ENCODE measurements at regions not wholly inside any gene's neighbourhood (a gene's known extent, or its start where the extent isn't known, plus 50 kb on each side); places are given as distances from the start of the nearest gene placed in this dataset.
"Not testable (repeated sequence)": the region's sequence is repeated elsewhere in the genome, so short reads cannot be mapped to it uniquely, and the experiment has no call there.

DNA sequence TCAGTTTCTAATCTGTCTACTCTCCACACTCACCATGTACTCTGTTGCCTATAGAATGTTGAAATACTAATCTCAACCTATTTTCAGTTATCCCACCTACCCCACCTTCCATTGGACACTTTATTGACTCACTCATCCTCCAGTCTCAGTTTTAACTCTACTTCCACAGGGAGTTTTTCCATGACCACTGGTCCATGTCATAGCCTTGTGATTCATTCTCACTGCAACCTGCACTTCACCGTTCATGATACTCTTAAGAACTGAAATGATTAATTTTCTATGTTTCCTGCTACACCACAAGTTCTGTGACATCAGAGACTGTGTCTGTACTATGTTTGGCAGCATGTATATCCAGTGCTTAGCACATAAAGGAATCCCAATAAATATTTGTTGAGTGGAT is 122.8 kb upstream of the HSF2 start:
- DNase-seq (ENCODE audit: low spot score) = no peak
- Histone ChIP-seq H3K4me3 (ENCODE audit: low read depth in 1 of 3, low read length in 3 of 3) (no peak overlapping the region), H3K27ac (ENCODE audit: low read depth in 1 of 2, low read length in 2 of 2) (no peak overlapping the region), H3K27me3 (ENCODE audit: control insufficient read depth in 4 of 4, insufficient read depth in 4 of 4, low read length in 3 of 4) (no peaks in the 10 kb centered on the region), H3K36me3 (ENCODE audit: control insufficient read depth in 4 of 4, insufficient read depth in 3 of 4, low read depth in 1 of 4, low read length in 3 of 4) (no peaks in the 10 kb centered on the region), H3K9me3 (ENCODE audit: control insufficient read depth in 4 of 4, low read length in 3 of 4) (peaks cover 0 to 1% (median 0%) of the 10 kb centered on the region in 4 donors), H3K9ac (ENCODE audit: low read depth in 1 of 2, low read length in 2 of 2) (no peak overlapping the region), H3K4me1 (ENCODE audit: control insufficient read depth in 4 of 4, insufficient read depth in 4 of 4, low read length in 3 of 4) (no peaks in the 10 kb centered on the region)
- TF ChIP-seq TAF1 (conservative IDR thresholded peaks at IDR 0.05) = no peak
- TF ChIP-seq YY1 (IDR thresholded peaks at IDR 0.05) = no peak
- no peak for TF ChIP-seq RAD21 (IDR thresholded peaks at IDR 0.05)
- no peak for TF ChIP-seq FOXA1 (IDR thresholded peaks at IDR 0.05)
- 45% methylated on average over 1 of the region's 1 CpG for WGBS

DNA sequence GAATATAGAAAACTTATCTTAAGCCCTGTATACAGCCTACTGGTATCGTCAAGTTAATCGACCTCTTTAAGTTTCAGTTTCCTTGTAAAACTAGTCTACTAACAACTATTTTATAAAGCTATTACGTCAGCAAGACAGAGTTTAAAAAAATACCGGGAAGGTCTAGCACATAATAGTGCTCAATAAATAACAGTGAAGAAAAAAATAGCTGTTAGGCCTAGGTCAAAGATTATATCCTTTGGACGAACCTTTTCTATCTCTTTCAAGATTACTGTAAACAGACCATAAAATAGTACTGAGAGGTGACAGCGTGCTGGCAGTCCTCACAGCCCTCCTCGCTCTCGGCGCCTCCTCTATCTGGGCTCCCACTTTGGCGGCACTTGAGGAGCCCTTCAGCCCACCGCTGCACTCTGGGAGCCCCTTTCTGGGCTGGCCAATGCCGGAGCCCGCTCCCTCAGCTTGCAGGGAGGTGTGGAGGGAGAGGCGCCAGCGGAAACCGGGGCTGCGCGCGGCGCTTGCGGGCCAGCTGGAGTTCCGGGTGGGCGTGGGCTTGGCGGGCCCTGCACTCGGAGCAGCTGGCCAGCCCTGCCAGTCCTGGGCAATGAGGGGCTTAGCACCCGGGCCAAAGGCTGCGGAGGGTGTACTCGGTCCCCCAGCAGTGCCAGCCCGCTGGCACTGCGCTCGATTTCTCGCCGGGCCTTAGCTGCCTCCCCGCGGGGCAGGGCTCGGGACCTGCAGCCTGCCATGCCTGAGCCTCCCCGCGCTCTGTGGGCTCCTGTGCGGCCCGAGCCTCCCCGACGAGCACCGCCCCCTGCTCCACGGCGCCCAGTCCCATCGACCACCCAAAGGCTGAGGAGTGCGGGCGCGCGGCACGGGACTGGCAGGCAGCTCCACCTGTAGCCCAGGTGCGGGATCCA is 119.1 kb upstream of the HSF2 start:
- 91% methylated on average over 52 of the region's 52 CpGs for WGBS
- DNase-seq (ENCODE audit: low spot score); H3K27ac ChIP-seq (ENCODE audit: low read depth in 1 of 2, low read length in 2 of 2): not testable (repeated sequence)

DNA sequence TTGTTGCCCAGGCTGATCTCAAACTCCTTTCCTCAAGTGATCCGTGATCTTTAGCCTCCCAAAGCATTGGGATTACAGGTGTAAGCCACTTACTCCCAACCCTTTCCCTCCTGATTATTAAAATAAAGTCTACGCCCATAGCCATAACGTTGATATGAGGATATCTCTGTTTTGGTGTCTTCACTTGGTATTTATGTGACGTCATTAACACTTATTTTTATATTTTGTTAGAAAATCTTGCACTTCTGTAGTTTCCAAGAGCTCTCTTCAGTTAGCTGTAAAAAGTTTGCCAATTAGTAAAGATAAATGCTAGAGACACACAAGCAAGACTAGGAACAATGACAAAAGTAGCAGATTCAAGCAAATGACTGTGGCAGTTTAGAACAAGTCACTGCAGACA is 115.6 kb upstream of the HSF2 start:
- H3K9ac ChIP-seq (ENCODE audit: low read depth in 1 of 2, low read length in 2 of 2) = no peak overlapping the region
- 73% methylated on average over 4 of the region's 4 CpGs for WGBS
- DNase-seq (ENCODE audit: low spot score) = no peak
- no peak overlapping the region for H3K27ac ChIP-seq (ENCODE audit: low read depth in 1 of 2, low read length in 2 of 2)
- TF ChIP-seq TAF1 (conservative IDR thresholded peaks at IDR 0.05) (no peak), EGR1 (IDR thresholded peaks at IDR 0.05; ENCODE audit: low read depth in 2 of 2) (no peak), NR2F2 (IDR thresholded peaks at IDR 0.05) (no peak), GABPA (IDR thresholded peaks at IDR 0.05 in 1 of 2, conservative IDR thresholded peaks at IDR 0.05 in 1 of 2) (no peak), HNF4G (IDR thresholded peaks at IDR 0.05) (no peak), HNF4A (conservative IDR thresholded peaks at IDR 0.05) (no peak), YY1 (IDR thresholded peaks at IDR 0.05) (no peak), FOXA1 (IDR thresholded peaks at IDR 0.05) (no peak), FOXA2 (IDR thresholded peaks at IDR 0.05) (no peak), RXRA (IDR thresholded peaks at IDR 0.05) (no peak), RAD21 (IDR thresholded peaks at IDR 0.05) (no peak), JUND (IDR thresholded peaks at IDR 0.05) (no peak)
- TF ChIP-seq, protein P1, sequence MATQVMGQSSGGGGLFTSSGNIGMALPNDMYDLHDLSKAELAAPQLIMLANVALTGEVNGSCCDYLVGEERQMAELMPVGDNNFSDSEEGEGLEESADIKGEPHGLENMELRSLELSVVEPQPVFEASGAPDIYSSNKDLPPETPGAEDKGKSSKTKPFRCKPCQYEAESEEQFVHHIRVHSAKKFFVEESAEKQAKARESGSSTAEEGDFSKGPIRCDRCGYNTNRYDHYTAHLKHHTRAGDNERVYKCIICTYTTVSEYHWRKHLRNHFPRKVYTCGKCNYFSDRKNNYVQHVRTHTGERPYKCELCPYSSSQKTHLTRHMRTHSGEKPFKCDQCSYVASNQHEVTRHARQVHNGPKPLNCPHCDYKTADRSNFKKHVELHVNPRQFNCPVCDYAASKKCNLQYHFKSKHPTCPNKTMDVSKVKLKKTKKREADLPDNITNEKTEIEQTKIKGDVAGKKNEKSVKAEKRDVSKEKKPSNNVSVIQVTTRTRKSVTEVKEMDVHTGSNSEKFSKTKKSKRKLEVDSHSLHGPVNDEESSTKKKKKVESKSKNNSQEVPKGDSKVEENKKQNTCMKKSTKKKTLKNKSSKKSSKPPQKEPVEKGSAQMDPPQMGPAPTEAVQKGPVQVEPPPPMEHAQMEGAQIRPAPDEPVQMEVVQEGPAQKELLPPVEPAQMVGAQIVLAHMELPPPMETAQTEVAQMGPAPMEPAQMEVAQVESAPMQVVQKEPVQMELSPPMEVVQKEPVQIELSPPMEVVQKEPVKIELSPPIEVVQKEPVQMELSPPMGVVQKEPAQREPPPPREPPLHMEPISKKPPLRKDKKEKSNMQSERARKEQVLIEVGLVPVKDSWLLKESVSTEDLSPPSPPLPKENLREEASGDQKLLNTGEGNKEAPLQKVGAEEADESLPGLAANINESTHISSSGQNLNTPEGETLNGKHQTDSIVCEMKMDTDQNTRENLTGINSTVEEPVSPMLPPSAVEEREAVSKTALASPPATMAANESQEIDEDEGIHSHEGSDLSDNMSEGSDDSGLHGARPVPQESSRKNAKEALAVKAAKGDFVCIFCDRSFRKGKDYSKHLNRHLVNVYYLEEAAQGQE (IDR thresholded peaks at IDR 0.05) = no peak
- TF ChIP-seq, protein P2, sequence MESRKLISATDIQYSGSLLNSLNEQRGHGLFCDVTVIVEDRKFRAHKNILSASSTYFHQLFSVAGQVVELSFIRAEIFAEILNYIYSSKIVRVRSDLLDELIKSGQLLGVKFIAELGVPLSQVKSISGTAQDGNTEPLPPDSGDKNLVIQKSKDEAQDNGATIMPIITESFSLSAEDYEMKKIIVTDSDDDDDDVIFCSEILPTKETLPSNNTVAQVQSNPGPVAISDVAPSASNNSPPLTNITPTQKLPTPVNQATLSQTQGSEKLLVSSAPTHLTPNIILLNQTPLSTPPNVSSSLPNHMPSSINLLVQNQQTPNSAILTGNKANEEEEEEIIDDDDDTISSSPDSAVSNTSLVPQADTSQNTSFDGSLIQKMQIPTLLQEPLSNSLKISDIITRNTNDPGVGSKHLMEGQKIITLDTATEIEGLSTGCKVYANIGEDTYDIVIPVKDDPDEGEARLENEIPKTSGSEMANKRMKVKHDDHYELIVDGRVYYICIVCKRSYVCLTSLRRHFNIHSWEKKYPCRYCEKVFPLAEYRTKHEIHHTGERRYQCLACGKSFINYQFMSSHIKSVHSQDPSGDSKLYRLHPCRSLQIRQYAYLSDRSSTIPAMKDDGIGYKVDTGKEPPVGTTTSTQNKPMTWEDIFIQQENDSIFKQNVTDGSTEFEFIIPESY (IDR thresholded peaks at IDR 0.05) = no peak
- TF ChIP-seq, protein P3, sequence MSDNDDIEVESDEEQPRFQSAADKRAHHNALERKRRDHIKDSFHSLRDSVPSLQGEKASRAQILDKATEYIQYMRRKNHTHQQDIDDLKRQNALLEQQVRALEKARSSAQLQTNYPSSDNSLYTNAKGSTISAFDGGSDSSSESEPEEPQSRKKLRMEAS (IDR thresholded peaks at IDR 0.05) = no peak
- TF ChIP-seq, protein P4, sequence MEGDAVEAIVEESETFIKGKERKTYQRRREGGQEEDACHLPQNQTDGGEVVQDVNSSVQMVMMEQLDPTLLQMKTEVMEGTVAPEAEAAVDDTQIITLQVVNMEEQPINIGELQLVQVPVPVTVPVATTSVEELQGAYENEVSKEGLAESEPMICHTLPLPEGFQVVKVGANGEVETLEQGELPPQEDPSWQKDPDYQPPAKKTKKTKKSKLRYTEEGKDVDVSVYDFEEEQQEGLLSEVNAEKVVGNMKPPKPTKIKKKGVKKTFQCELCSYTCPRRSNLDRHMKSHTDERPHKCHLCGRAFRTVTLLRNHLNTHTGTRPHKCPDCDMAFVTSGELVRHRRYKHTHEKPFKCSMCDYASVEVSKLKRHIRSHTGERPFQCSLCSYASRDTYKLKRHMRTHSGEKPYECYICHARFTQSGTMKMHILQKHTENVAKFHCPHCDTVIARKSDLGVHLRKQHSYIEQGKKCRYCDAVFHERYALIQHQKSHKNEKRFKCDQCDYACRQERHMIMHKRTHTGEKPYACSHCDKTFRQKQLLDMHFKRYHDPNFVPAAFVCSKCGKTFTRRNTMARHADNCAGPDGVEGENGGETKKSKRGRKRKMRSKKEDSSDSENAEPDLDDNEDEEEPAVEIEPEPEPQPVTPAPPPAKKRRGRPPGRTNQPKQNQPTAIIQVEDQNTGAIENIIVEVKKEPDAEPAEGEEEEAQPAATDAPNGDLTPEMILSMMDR (IDR thresholded peaks at IDR 0.05; ENCODE audit: low read depth, low read length, missing input control) = no peak
- H3K9me3 ChIP-seq (ENCODE audit: control insufficient read depth in 4 of 4, low read length in 3 of 4) = peaks cover 0 to 1% (median 0%) of the 10 kb centered on the region in 4 donors
- no peaks in the 10 kb centered on the region for H3K36me3 ChIP-seq (ENCODE audit: control insufficient read depth in 4 of 4, insufficient read depth in 3 of 4, low read depth in 1 of 4, low read length in 3 of 4)
- no peaks in the 10 kb centered on the region for H3K4me1 ChIP-seq (ENCODE audit: control insufficient read depth in 4 of 4, insufficient read depth in 4 of 4, low read length in 3 of 4)
- no peak overlapping the region for H3K4me3 ChIP-seq (ENCODE audit: low read depth in 1 of 3, low read length in 3 of 3)
- H3K27me3 ChIP-seq (ENCODE audit: control insufficient read depth in 4 of 4, insufficient read depth in 4 of 4, low read length in 3 of 4) = no peaks in the 10 kb centered on the region

More for the DNA sequence above, 119.1 kb upstream of the HSF2 start:
- H3K9me3 ChIP-seq (ENCODE audit: control insufficient read depth in 4 of 4, low read length in 3 of 4); H3K4me3 ChIP-seq (ENCODE audit: low read depth in 1 of 3, low read length in 3 of 3); H3K27me3 ChIP-seq (ENCODE audit: control insufficient read depth in 4 of 4, insufficient read depth in 4 of 4, low read length in 3 of 4); H3K4me1 ChIP-seq (ENCODE audit: control insufficient read depth in 4 of 4, insufficient read depth in 4 of 4, low read length in 3 of 4); H3K36me3 ChIP-seq (ENCODE audit: control insufficient read depth in 4 of 4, insufficient read depth in 3 of 4, low read depth in 1 of 4, low read length in 3 of 4); H3K9ac ChIP-seq (ENCODE audit: low read depth in 1 of 2, low read length in 2 of 2): not testable (repeated sequence)

Data from liver (tissue), 8 donors.